ENCODE measurements at regions not wholly inside any gene's neighbourhood (a gene's known extent, or its start where the extent isn't known, plus 50 kb on each side); places are given as distances from the start of the nearest gene placed in this dataset.

DNA sequence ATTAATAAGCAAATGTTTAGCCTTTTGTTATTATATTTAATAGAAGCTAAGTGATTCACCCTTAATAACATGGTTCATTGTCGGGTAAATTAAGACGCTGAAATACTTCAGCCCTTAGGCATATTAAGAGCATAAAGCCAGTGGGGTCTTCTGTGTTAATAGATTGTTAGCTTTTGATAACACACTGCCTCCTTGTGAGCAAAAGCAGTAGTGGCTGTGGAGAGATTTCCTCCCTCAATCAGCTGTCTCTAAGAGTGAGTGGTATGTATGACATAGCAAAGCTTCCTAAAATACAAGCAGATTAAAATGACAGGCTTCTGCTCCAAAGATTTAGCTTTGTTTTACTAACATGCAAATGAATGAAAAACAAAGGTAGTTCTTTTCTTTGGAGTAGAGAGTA lies 143.7 kb upstream of the SYT4 start:
- Histone ChIP-seq H3K4me1 (ENCODE audit: control insufficient read depth, insufficient read depth, low read length) (no peaks in the 10 kb centered on the region), H3K9me3 (ENCODE audit: control insufficient read depth, insufficient read depth, low read length) (no peaks in the 10 kb centered on the region), H3K36me3 (ENCODE audit: control insufficient read depth, insufficient read depth, low read length) (no peaks in the 10 kb centered on the region), H3K4me3 (ENCODE audit: low read length) (no peak overlapping the region), H3K27me3 (ENCODE audit: control insufficient read depth, insufficient read depth, low read length) (no peaks in the 10 kb centered on the region), H3K27ac (ENCODE audit: low read length) (no peak overlapping the region)
- no peak for ATAC-seq
- TF ChIP-seq, protein P1, sequence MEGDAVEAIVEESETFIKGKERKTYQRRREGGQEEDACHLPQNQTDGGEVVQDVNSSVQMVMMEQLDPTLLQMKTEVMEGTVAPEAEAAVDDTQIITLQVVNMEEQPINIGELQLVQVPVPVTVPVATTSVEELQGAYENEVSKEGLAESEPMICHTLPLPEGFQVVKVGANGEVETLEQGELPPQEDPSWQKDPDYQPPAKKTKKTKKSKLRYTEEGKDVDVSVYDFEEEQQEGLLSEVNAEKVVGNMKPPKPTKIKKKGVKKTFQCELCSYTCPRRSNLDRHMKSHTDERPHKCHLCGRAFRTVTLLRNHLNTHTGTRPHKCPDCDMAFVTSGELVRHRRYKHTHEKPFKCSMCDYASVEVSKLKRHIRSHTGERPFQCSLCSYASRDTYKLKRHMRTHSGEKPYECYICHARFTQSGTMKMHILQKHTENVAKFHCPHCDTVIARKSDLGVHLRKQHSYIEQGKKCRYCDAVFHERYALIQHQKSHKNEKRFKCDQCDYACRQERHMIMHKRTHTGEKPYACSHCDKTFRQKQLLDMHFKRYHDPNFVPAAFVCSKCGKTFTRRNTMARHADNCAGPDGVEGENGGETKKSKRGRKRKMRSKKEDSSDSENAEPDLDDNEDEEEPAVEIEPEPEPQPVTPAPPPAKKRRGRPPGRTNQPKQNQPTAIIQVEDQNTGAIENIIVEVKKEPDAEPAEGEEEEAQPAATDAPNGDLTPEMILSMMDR (IDR thresholded peaks at IDR 0.05): no peak
- no peak overlapping the region for H3K4me3 Mint-ChIP-seq
- WGBS (ENCODE audit: insufficient coverage): 39% methylated on average over 2 of the region's 2 CpGs
- DNase-seq: no peak
- H3K27me3 Mint-ChIP-seq (ENCODE audit: low read depth in 2 of 2): no peaks in the 10 kb centered on the region
- intact Hi-C loops (cut with micrococcal nuclease): loop anchor here (5.0 kb wide), 1 partner anchor 49 kb away; no protein-coding TSS in a partner anchor
- H3K27ac Mint-ChIP-seq: no peak overlapping the region
- H3K36me3 Mint-ChIP-seq: no peaks in the 10 kb centered on the region
- peaks cover 3 to 11% of the 10 kb centered on the region in 2 donors for H3K9me3 Mint-ChIP-seq
- no peaks in the 10 kb centered on the region for H3K4me1 Mint-ChIP-seq

DNA sequence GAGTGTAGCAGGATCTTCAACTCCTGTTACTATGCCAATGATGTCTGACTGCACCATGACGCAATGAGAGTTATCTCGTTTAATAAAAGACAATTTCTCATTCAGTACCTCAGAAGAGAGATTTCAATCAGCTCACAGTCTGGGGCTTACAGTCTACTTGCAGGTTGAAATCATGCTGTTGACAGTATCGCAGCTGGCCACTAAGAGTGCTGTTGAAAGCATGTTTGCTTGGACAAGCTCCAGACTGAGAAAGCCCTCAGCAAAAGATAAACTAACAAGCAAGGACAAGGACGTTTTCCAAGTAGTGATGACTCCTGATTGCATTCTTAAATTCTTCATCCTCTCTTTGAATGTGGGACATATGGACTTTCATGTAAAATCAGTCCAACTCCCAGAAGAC lies 145.2 kb upstream of the SYT4 start:
- TF ChIP-seq, protein P1 (IDR thresholded peaks at IDR 0.05): no peak
- Mint-ChIP-seq H3K27ac (no peak overlapping the region), H3K36me3 (no peaks in the 10 kb centered on the region), H3K4me1 (no peaks in the 10 kb centered on the region), H3K9me3 (peaks cover 3 to 12% of the 10 kb centered on the region in 2 donors), H3K4me3 (no peak overlapping the region), H3K27me3 (ENCODE audit: low read depth in 2 of 2) (no peaks in the 10 kb centered on the region)
- H3K4me3 ChIP-seq (ENCODE audit: low read length): no peak overlapping the region
- no peaks in the 10 kb centered on the region for H3K27me3 ChIP-seq (ENCODE audit: control insufficient read depth, insufficient read depth, low read length)
- no peaks in the 10 kb centered on the region for H3K36me3 ChIP-seq (ENCODE audit: control insufficient read depth, insufficient read depth, low read length)
- ATAC-seq (no peak), DNase-seq (no peak)
- 68% methylated on average over 4 of the region's 4 CpGs for WGBS (ENCODE audit: insufficient coverage)
- H3K9me3 ChIP-seq (ENCODE audit: control insufficient read depth, insufficient read depth, low read length): no peaks in the 10 kb centered on the region
- intact Hi-C loops (cut with micrococcal nuclease): loop anchor here (5.0 kb wide), 1 partner anchor 50 kb away; no protein-coding TSS in a partner anchor
- no peak overlapping the region for H3K27ac ChIP-seq (ENCODE audit: low read length)
- no peaks in the 10 kb centered on the region for H3K4me1 ChIP-seq (ENCODE audit: control insufficient read depth, insufficient read depth, low read length)

DNA sequence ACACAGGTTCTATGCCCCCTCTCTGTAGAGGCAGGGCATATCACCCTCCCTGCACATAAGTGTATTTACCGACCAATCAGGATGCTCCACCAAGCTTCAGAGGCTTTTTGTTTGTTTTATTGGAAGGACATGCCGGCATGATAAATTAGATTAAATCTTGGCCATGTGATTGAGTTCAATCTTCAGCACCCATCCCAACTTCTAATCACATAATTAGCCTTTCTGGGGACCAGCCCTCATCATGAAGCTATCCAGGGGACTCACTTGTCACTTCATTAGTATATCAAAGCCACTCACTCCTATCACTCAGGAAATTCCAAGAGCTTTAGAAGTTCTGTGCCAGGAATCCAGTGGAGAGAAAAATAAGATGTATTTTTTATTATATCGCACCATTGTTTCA lies 158.6 kb upstream of the SYT4 start:
- WGBS (ENCODE audit: insufficient coverage): 80% methylated on average over 1 of the region's 3 CpGs
- Histone ChIP-seq H3K9me3 (ENCODE audit: control insufficient read depth, insufficient read depth, low read length) (peaks cover 4% of the 10 kb centered on the region), H3K27me3 (ENCODE audit: control insufficient read depth, insufficient read depth, low read length) (no peaks in the 10 kb centered on the region), H3K36me3 (ENCODE audit: control insufficient read depth, insufficient read depth, low read length) (no peaks in the 10 kb centered on the region), H3K4me3 (ENCODE audit: low read length) (no peak overlapping the region), H3K4me1 (ENCODE audit: control insufficient read depth, insufficient read depth, low read length) (no peaks in the 10 kb centered on the region), H3K27ac (ENCODE audit: low read length) (no peak overlapping the region)
- TF ChIP-seq, protein P1 (IDR thresholded peaks at IDR 0.05): no peak
- no peak overlapping the region for H3K27ac Mint-ChIP-seq
- peaks cover 11% of the 10 kb centered on the region for H3K36me3 Mint-ChIP-seq
- DNase-seq (no peak), ATAC-seq (no peak)
- no peaks in the 10 kb centered on the region for H3K4me1 Mint-ChIP-seq
- H3K27me3 Mint-ChIP-seq (ENCODE audit: low read depth in 2 of 2): no peaks in the 10 kb centered on the region
- intact Hi-C loops (cut with micrococcal nuclease): no loop called here
- H3K9me3 Mint-ChIP-seq: peaks cover 10 to 18% of the 10 kb centered on the region in 2 donors
- no peak overlapping the region for H3K4me3 Mint-ChIP-seq

DNA sequence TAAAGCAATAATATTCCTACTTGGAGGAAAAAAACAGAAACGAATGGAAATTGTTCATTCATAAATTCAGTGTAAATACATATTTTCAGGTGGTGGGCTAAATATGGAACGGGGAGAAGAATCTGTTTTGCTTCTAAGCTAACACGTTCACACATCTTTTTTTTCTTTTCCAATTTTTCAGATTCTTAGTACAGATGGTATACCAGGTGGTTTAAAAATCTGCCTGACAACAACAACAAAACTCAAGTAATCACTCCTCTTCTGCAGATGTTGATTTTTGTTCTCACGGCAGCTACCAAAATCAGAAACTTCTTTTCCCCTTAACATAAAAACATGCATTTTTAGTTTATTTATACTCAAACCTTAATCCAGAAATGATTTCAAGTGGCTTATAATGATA lies 164.8 kb upstream of the SYT4 start:
- Mint-ChIP-seq H3K27ac (no peak overlapping the region), H3K9me3 (peaks cover 14 to 16% of the 10 kb centered on the region in 2 donors), H3K4me3 (no peak overlapping the region), H3K36me3 (peaks cover 10% of the 10 kb centered on the region), H3K27me3 (ENCODE audit: low read depth in 2 of 2) (no peaks in the 10 kb centered on the region), H3K4me1 (no peaks in the 10 kb centered on the region)
- WGBS (ENCODE audit: insufficient coverage): 93% methylated on average over 2 of the region's 4 CpGs
- intact Hi-C loops (cut with micrococcal nuclease): no loop called here
- ATAC-seq (no peak), DNase-seq (no peak)
- TF ChIP-seq, protein P1 (IDR thresholded peaks at IDR 0.05): no peak
- H3K36me3 ChIP-seq (ENCODE audit: control insufficient read depth, insufficient read depth, low read length): no peaks in the 10 kb centered on the region
- no peak overlapping the region for H3K4me3 ChIP-seq (ENCODE audit: low read length)
- no peak overlapping the region for H3K27ac ChIP-seq (ENCODE audit: low read length)
- H3K27me3 ChIP-seq (ENCODE audit: control insufficient read depth, insufficient read depth, low read length): no peaks in the 10 kb centered on the region
- H3K9me3 ChIP-seq (ENCODE audit: control insufficient read depth, insufficient read depth, low read length): peaks cover 4% of the 10 kb centered on the region
- H3K4me1 ChIP-seq (ENCODE audit: control insufficient read depth, insufficient read depth, low read length): no peaks in the 10 kb centered on the region

All from natural killer cell (primary cell).